ENCODE measurements at regions not wholly inside any gene's neighbourhood (a gene's known extent, or its start where the extent isn't known, plus 50 kb on each side); places are given as distances from the start of the nearest gene placed in this dataset.
"Not testable (repeated sequence)": the region's sequence is repeated elsewhere in the genome, so short reads cannot be mapped to it uniquely, and the experiment has no call there.

- Histone ChIP-seq H3K4me2 (ENCODE audit: low read length) (no peak overlapping the region), H3K4me3 (ENCODE audit: low read length) (no peak overlapping the region), H3K27ac (ENCODE audit: low read length) (no peak overlapping the region), H3K79me2 (ENCODE audit: low read length) (no peaks in the 10 kb centered on the region), H3K9ac (ENCODE audit: low read length) (no peak overlapping the region), H3K9me2 (replicated peaks; ENCODE audit: low read length) (no peaks in the 10 kb centered on the region), H3K36me3 (ENCODE audit: low read depth, low read length) (no peaks in the 10 kb centered on the region), H3K4me1 (ENCODE audit: insufficient read depth, low read length) (no peaks in the 10 kb centered on the region), H3F3A (ENCODE audit: low read length, unreplicated experiment) (no peaks in the 10 kb centered on the region), H3K27me3 (ENCODE audit: low read length) (no peaks in the 10 kb centered on the region), H2AFZ (ENCODE audit: low read length) (no peak overlapping the region), H4K20me1 (ENCODE audit: low read length) (no peaks in the 10 kb centered on the region), H3K9me3 (ENCODE audit: low read length) (no peaks in the 10 kb centered on the region)
- no TSS peak for BruUV-seq (replicated peaks)
- intact Hi-C loops (cut with micrococcal nuclease) = no loop called here
- ATAC-seq (no peak; the same call in 1 of the 2 replicates), DNase-seq (peak; percentile 22)
- no peak for TF ChIP-seq EZH2phosphoT487 (IDR thresholded peaks at IDR 0.05; ENCODE audit: borderline replicate concordance, low read length)
- TF ChIP-seq EZH2 (IDR thresholded peaks at IDR 0.05; ENCODE audit: low read length, unreplicated experiment) = no peak
- TF ChIP-seq CTCF (conservative IDR thresholded peaks at IDR 0.05; ENCODE audit: low read depth, low read length) = peak; percentile 41; the same call in 1 of the 2 replicates
- ChIA-PET CTCF (no interaction called here), POLR2A (ENCODE audit: unreplicated experiment) (no interaction called here)
These were observed 114.7 kb downstream of the CRYBB2 start for GRCh38 chr22:25334162-25334490.

- H4K20me1 ChIP-seq (ENCODE audit: low read length); H3F3A ChIP-seq (ENCODE audit: low read length, unreplicated experiment); H3K27ac ChIP-seq (ENCODE audit: low read length); H3K4me1 ChIP-seq (ENCODE audit: insufficient read depth, low read length); H3K4me3 ChIP-seq (ENCODE audit: low read length); H2AFZ ChIP-seq (ENCODE audit: low read length); H3K9ac ChIP-seq (ENCODE audit: low read length); DNase-seq; H3K27me3 ChIP-seq (ENCODE audit: low read length); CTCF ChIA-PET; H3K4me2 ChIP-seq (ENCODE audit: low read length); intact Hi-C loops (cut with micrococcal nuclease); H3K36me3 ChIP-seq (ENCODE audit: low read depth, low read length); H3K9me2 ChIP-seq (replicated peaks; ENCODE audit: low read length); POLR2A ChIA-PET (ENCODE audit: unreplicated experiment); H3K9me3 ChIP-seq (ENCODE audit: low read length); BruUV-seq (replicated peaks); H3K79me2 ChIP-seq (ENCODE audit: low read length); ATAC-seq: not testable (repeated sequence)
These were observed 115.2 kb downstream of the CRYBB2 start for GRCh38 chr22:25334631-25335030.

- H3K4me2 ChIP-seq (ENCODE audit: low read length); H3K4me3 ChIP-seq (ENCODE audit: low read length); H3K79me2 ChIP-seq (ENCODE audit: low read length); H4K20me1 ChIP-seq (ENCODE audit: low read length); H2AFZ ChIP-seq (ENCODE audit: low read length); H3K4me1 ChIP-seq (ENCODE audit: insufficient read depth, low read length); H3K27me3 ChIP-seq (ENCODE audit: low read length); DNase-seq; intact Hi-C loops (cut with micrococcal nuclease); POLR2A ChIA-PET (ENCODE audit: unreplicated experiment); H3F3A ChIP-seq (ENCODE audit: low read length, unreplicated experiment); CTCF ChIA-PET; H3K9ac ChIP-seq (ENCODE audit: low read length); BruUV-seq (replicated peaks); H3K9me2 ChIP-seq (replicated peaks; ENCODE audit: low read length); H3K36me3 ChIP-seq (ENCODE audit: low read depth, low read length); ATAC-seq; H3K27ac ChIP-seq (ENCODE audit: low read length); H3K9me3 ChIP-seq (ENCODE audit: low read length): not testable (repeated sequence)
These were observed 115.8 kb downstream of the CRYBB2 start for GRCh38 chr22:25335276-25335675.

GRCh38 chr22:25340536-25340935 is 121.1 kb downstream of the CRYBB2 start:
- BruUV-seq (replicated peaks); H3K36me3 ChIP-seq (ENCODE audit: low read depth, low read length); H3K4me1 ChIP-seq (ENCODE audit: insufficient read depth, low read length); H3K27ac ChIP-seq (ENCODE audit: low read length); H2AFZ ChIP-seq (ENCODE audit: low read length); H3K9me3 ChIP-seq (ENCODE audit: low read length); H3K79me2 ChIP-seq (ENCODE audit: low read length); H3K27me3 ChIP-seq (ENCODE audit: low read length); POLR2A ChIA-PET (ENCODE audit: unreplicated experiment); H3K9me2 ChIP-seq (replicated peaks; ENCODE audit: low read length); DNase-seq; ATAC-seq; H3K9ac ChIP-seq (ENCODE audit: low read length); intact Hi-C loops (cut with micrococcal nuclease); H3K4me2 ChIP-seq (ENCODE audit: low read length); H3K4me3 ChIP-seq (ENCODE audit: low read length); H4K20me1 ChIP-seq (ENCODE audit: low read length); CTCF ChIA-PET; H3F3A ChIP-seq (ENCODE audit: low read length, unreplicated experiment): not testable (repeated sequence)

- H3K79me2 ChIP-seq (ENCODE audit: low read length); H3K27me3 ChIP-seq (ENCODE audit: low read length); intact Hi-C loops (cut with micrococcal nuclease); H3K4me2 ChIP-seq (ENCODE audit: low read length); H3K27ac ChIP-seq (ENCODE audit: low read length); CTCF ChIA-PET; H3K9ac ChIP-seq (ENCODE audit: low read length); BruUV-seq (replicated peaks); H3K4me1 ChIP-seq (ENCODE audit: insufficient read depth, low read length); H3K36me3 ChIP-seq (ENCODE audit: low read depth, low read length); H4K20me1 ChIP-seq (ENCODE audit: low read length); H3K4me3 ChIP-seq (ENCODE audit: low read length); H3K9me3 ChIP-seq (ENCODE audit: low read length); H3K9me2 ChIP-seq (replicated peaks; ENCODE audit: low read length); H2AFZ ChIP-seq (ENCODE audit: low read length); ATAC-seq; DNase-seq; H3F3A ChIP-seq (ENCODE audit: low read length, unreplicated experiment); POLR2A ChIA-PET (ENCODE audit: unreplicated experiment): not testable (repeated sequence)
These were observed 124.9 kb downstream of the CRYBB2 start for GRCh38 chr22:25344366-25344765.

Measured in PC-3 (cell line).